A673 (cell line): ENCODE measurements at regions not wholly inside any gene's neighbourhood (a gene's known extent, or its start where the extent isn't known, plus 50 kb on each side); places are given as distances from the start of the nearest gene placed in this dataset.

Source experiments
- EZH2 ChIP-seq: fragments of 200-600 bp; sonication (generic); IDR thresholded peaks from 2 replicates; pipeline ENCODE4 v1.6.1; 2017; ENCODE audit warnings: borderline replicate concordance, low read depth, mild to moderate bottlenecking, mixed read lengths, antibody characterized with exemption, low read length; ENCODE audit not compliant: poor library complexity, severe bottlenecking
- TF ChIP-seq, protein P1 (sequence below): fragments of 300-800, 200-600 bp; sonication (generic); conservative IDR thresholded peaks from 2 replicates; pipeline ENCODE4 v1.5.1; 2017; ENCODE audit warnings: low read depth, mild to moderate bottlenecking, antibody characterized with exemption, low read length, moderate library complexity, mixed read lengths

DNA sequence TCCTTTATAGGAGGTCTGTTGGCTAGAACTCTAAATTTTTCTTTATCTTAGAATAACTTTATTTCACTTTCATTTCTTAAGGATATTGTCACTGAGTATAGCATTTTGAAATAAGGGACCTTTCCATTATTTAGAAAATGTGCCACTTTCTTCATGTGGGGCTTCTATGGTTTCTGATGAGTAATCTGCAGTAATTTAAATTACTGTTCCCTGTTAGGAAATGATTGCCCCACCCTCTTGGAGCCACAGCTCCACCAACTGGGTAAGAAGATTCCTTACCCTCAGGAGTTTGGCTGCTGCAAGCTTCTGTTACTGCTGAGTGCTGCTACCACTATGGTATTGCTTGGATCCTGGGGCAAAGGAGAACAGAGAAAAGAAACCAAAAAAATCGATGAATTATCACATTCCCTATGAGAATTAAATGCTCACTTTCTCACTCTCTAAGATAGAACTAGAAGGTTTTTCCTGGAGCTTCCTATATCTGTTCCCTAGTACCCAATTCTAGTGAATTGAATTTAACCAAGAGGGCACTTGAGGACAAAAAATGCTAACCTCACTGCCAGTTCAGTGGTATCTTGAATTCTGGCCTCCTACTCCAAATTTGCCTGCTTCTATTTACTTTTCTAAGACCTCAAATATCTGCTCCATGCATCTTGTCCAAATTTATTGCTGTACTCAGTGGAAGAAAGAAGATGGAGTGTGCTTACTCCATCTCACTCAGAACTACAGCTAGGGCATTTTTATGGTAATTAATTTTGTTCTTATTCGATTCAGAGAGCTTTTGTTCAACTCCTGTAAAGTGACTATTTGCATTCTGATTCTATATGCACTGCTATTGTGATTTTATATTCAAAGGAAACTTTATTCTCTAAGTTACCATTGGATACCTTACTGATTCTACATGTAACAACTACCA, 2111.3 kb downstream of the MAT2B start:
- TF ChIP-seq, protein P1, sequence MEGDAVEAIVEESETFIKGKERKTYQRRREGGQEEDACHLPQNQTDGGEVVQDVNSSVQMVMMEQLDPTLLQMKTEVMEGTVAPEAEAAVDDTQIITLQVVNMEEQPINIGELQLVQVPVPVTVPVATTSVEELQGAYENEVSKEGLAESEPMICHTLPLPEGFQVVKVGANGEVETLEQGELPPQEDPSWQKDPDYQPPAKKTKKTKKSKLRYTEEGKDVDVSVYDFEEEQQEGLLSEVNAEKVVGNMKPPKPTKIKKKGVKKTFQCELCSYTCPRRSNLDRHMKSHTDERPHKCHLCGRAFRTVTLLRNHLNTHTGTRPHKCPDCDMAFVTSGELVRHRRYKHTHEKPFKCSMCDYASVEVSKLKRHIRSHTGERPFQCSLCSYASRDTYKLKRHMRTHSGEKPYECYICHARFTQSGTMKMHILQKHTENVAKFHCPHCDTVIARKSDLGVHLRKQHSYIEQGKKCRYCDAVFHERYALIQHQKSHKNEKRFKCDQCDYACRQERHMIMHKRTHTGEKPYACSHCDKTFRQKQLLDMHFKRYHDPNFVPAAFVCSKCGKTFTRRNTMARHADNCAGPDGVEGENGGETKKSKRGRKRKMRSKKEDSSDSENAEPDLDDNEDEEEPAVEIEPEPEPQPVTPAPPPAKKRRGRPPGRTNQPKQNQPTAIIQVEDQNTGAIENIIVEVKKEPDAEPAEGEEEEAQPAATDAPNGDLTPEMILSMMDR: no peak
- no peak for TF ChIP-seq EZH2
